ENCODE measurements at regions not wholly inside any gene's neighbourhood (a gene's known extent, or its start where the extent isn't known, plus 50 kb on each side); places are given as distances from the start of the nearest gene placed in this dataset.

DNA sequence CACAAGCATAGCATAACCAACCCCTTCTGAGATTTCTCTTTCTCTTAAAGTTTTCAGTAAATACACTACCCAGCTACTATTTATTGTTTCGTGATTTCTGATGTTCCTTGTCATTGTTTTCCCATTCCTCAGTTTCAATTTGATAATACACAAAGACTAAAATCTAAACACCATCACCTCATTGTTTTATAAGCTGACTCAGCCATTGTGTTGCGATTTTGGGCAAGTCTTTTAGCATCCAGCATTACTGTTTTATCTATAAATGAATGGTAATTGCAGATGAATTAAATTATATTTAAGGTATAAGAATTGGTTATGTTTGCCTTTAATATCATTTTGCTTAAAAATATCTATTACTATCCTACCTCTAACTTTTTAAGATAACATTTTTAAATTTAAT lies 1308.5 kb downstream of the PLA2G4A start (continued):
- no peak for TF ChIP-seq ZNF462 (CRISPR knock-in tag; IDR thresholded peaks at IDR 0.05)
- TF ChIP-seq STAT1 (IDR thresholded peaks at IDR 0.05; ENCODE audit: unreplicated experiment) = no peak
- TF ChIP-seq CREB1 (CRISPR knock-in tag; IDR thresholded peaks at IDR 0.05; ENCODE audit: low read depth) = no peak
- no peak for TF ChIP-seq NANOG (IDR thresholded peaks at IDR 0.05; ENCODE audit: borderline replicate concordance)

DNA sequence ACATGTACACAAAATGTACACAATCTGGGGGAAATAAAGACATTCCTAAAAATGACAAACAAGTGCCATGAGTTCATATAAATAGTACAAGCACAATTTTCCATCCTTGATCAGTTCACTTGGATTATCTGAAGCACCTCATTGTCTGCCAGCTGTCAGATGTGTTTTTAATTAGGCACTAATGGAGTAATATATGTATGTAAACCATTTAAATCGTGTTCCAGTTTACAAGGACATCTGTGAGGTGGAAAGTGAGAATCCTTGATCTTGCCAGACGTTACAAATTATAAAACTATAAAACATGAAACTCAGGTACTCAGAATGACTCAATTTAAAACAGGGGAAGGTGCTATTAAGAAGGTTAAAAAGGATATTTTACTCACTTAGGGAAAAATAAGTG lies 1312.2 kb downstream of the PLA2G4A start:
- no peaks in the 10 kb centered on the region for H3K79me2 ChIP-seq (replicated peaks; ENCODE audit: insufficient read depth)

GRCh38 chr1:188154196-188154595 lies 1325.4 kb downstream of the PLA2G4A start:
- Mint-ChIP-seq H3K27me3 (ENCODE audit: insufficient read depth, low read depth, poor library complexity) (no peaks in the 10 kb centered on the region), H3K4me1 (no peaks in the 10 kb centered on the region)
- no peak for TF ChIP-seq JUNB (IDR thresholded peaks at IDR 0.05; ENCODE audit: unreplicated experiment)
- TF ChIP-seq EZH2 (IDR thresholded peaks at IDR 0.05; ENCODE audit: low read depth, unreplicated experiment) = no peak
- TF ChIP-seq ZNF331 (CRISPR knock-in tag; IDR thresholded peaks at IDR 0.05; ENCODE audit: low read depth) = no peak
- TF ChIP-seq, protein P1, sequence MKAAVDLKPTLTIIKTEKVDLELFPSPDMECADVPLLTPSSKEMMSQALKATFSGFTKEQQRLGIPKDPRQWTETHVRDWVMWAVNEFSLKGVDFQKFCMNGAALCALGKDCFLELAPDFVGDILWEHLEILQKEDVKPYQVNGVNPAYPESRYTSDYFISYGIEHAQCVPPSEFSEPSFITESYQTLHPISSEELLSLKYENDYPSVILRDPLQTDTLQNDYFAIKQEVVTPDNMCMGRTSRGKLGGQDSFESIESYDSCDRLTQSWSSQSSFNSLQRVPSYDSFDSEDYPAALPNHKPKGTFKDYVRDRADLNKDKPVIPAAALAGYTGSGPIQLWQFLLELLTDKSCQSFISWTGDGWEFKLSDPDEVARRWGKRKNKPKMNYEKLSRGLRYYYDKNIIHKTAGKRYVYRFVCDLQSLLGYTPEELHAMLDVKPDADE (IDR thresholded peaks at IDR 0.05) = no peak
- TF ChIP-seq CTCF (conservative IDR thresholded peaks at IDR 0.05; ENCODE audit: low read depth in 2 of 2) = no peak

More for the DNA sequence above, 1312.2 kb downstream of the PLA2G4A start:
- Mint-ChIP-seq H3K9me3 (peaks cover 4% of the 10 kb centered on the region; the same call in 2 of the 3 replicates), H3K27ac (no peak overlapping the region), H3K4me3 (no peak overlapping the region), H3K36me3 (ENCODE audit: low read depth) (peaks cover 3% of the 10 kb centered on the region; the same call in 2 of the 3 replicates), H3K4me1 (no peaks in the 10 kb centered on the region), H3K27me3 (ENCODE audit: insufficient read depth, low read depth, poor library complexity) (peaks cover 2% of the 10 kb centered on the region)
- H3K4me3 ChIP-seq = no peak overlapping the region
- DNase-seq (ENCODE audit: low spot score) = no peak
- H4K20me1 ChIP-seq (replicated peaks; ENCODE audit: insufficient read depth) = no peaks in the 10 kb centered on the region
- no peaks in the 10 kb centered on the region for H3F3A ChIP-seq (replicated peaks; ENCODE audit: low read depth)
- H3K36me3 ChIP-seq (ENCODE audit: insufficient read depth) = peaks cover 5% of the 10 kb centered on the region; the same call in 1 of the 2 replicates
- H3K27me3 ChIP-seq (ENCODE audit: insufficient read depth) = no peaks in the 10 kb centered on the region
- no peak overlapping the region for H2AFZ ChIP-seq
- H3K27ac ChIP-seq (ENCODE audit: low read depth) = no peak overlapping the region
- no peak for ATAC-seq
- TF ChIP-seq ZNF331 (CRISPR knock-in tag; IDR thresholded peaks at IDR 0.05; ENCODE audit: low read depth) = no peak
- H3K4me2 ChIP-seq = no peak overlapping the region
- H3K4me1 ChIP-seq (ENCODE audit: insufficient read depth) = no peaks in the 10 kb centered on the region
- H3K9me2 ChIP-seq (ENCODE audit: insufficient read depth) = no peaks in the 10 kb centered on the region

More at GRCh38 chr1:188154196-188154595, 1325.4 kb downstream of the PLA2G4A start:
- H3K36me3 ChIP-seq (ENCODE audit: insufficient read depth) = no peaks in the 10 kb centered on the region
- H3K9me3 Mint-ChIP-seq = no peaks in the 10 kb centered on the region
- H3F3A ChIP-seq (replicated peaks; ENCODE audit: low read depth) = no peaks in the 10 kb centered on the region
- H3K27ac Mint-ChIP-seq = no peak overlapping the region
- H3K4me3 Mint-ChIP-seq = no peak overlapping the region
- H3K9me2 ChIP-seq (ENCODE audit: insufficient read depth) = no peaks in the 10 kb centered on the region
- no peaks in the 10 kb centered on the region for H3K27me3 ChIP-seq (ENCODE audit: insufficient read depth)
- no peaks in the 10 kb centered on the region for H3K79me2 ChIP-seq (replicated peaks; ENCODE audit: insufficient read depth)
- no peaks in the 10 kb centered on the region for H3K4me1 ChIP-seq (ENCODE audit: insufficient read depth)
- H3K27ac ChIP-seq (ENCODE audit: low read depth) = no peak overlapping the region
- no peak overlapping the region for H3K4me2 ChIP-seq
- H3K36me3 Mint-ChIP-seq (ENCODE audit: low read depth) = no peaks in the 10 kb centered on the region
- no peaks in the 10 kb centered on the region for H4K20me1 ChIP-seq (replicated peaks; ENCODE audit: insufficient read depth)
- DNase-seq (ENCODE audit: low spot score) (no peak), ATAC-seq (no peak)
- no peak overlapping the region for H3K4me3 ChIP-seq
- H2AFZ ChIP-seq = no peak overlapping the region

Measured in GM23338 (cell line).